ENCODE measurements at regions not wholly inside any gene's neighbourhood (a gene's known extent, or its start where the extent isn't known, plus 50 kb on each side); places are given as distances from the start of the nearest gene placed in this dataset.

DNA sequence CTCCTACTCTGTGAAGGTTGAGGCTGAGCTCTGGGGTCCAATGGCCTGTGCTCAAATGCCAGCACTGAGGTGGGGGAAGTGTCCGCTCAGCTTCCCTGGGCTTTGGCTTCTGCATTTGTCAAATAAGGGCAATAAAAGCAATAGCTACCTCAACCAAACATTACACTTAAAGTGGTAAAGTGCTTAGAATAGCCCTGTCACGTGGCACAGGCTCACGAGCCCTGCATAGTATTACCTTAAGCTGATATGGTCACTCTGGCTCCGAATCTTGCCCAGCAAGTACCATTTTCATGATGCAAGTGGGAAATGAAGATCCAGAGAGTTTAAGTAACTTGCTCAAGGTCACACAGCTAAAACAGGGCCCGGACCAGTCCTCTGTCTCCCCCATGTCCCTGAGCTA is 451.1 kb upstream of the ZMIZ1 start:
- Mint-ChIP-seq H3K9me3 (ENCODE audit: unreplicated experiment) (no peaks in the 10 kb centered on the region), H3K27ac (ENCODE audit: low read depth, unreplicated experiment) (no peak overlapping the region), H3K27me3 (ENCODE audit: insufficient read depth, unreplicated experiment) (peaks cover 72% of the 10 kb centered on the region), H3K4me1 (ENCODE audit: insufficient read depth, unreplicated experiment) (no peaks in the 10 kb centered on the region), H3K36me3 (ENCODE audit: insufficient read depth, unreplicated experiment) (peaks cover 2% of the 10 kb centered on the region), H3K4me3 (ENCODE audit: unreplicated experiment) (no peak overlapping the region)
- ChIA-PET POLR2A (no interaction called here), CTCF (interaction anchor here (0.5 to 1.6 kb wide), 6 partner anchors 8 to 579 kb away, joined by 3 read pairs; no protein-coding TSS in a partner anchor)
- BruUV-seq (replicated peaks): no TSS peak
- TF ChIP-seq, protein P1, sequence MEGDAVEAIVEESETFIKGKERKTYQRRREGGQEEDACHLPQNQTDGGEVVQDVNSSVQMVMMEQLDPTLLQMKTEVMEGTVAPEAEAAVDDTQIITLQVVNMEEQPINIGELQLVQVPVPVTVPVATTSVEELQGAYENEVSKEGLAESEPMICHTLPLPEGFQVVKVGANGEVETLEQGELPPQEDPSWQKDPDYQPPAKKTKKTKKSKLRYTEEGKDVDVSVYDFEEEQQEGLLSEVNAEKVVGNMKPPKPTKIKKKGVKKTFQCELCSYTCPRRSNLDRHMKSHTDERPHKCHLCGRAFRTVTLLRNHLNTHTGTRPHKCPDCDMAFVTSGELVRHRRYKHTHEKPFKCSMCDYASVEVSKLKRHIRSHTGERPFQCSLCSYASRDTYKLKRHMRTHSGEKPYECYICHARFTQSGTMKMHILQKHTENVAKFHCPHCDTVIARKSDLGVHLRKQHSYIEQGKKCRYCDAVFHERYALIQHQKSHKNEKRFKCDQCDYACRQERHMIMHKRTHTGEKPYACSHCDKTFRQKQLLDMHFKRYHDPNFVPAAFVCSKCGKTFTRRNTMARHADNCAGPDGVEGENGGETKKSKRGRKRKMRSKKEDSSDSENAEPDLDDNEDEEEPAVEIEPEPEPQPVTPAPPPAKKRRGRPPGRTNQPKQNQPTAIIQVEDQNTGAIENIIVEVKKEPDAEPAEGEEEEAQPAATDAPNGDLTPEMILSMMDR (IDR thresholded peaks at IDR 0.05; ENCODE audit: unreplicated experiment): no peak
- no peak for DNase-seq (ENCODE audit: unreplicated experiment)
- intact Hi-C loops (cut with micrococcal nuclease): no loop called here

DNA sequence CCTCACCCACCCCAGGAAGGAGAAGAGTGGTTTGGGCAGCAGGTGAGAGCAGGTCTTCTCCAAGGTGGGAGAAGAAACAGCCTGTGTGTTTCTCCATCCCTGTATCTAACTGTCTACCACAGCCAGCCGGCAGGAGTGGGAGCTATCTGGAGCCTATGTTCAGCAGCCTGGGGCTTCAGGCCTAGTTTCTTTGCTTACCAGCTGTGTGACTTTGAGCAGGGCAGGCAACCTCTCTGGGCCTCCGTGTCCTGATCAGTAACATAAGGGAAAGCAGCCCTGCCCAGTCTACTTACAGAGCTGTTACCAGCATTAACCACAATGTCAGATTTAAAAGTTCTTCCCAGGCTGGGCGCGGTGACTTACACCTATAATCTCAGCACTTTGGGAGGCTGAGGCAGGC is 450.7 kb upstream of the ZMIZ1 start:
- no peak overlapping the region for H3K27ac Mint-ChIP-seq (ENCODE audit: low read depth, unreplicated experiment)
- peaks cover 6% of the 10 kb centered on the region for H3K36me3 Mint-ChIP-seq (ENCODE audit: insufficient read depth, unreplicated experiment)
- ChIA-PET CTCF (interaction anchor here (0.8 kb wide), 1 partner anchor 23 kb away, joined by 3 read pairs; no protein-coding TSS in a partner anchor), POLR2A (no interaction called here)
- no TSS peak for BruUV-seq (replicated peaks)
- H3K9me3 Mint-ChIP-seq (ENCODE audit: unreplicated experiment): no peaks in the 10 kb centered on the region
- DNase-seq (ENCODE audit: unreplicated experiment): no peak
- peaks cover under 1% of the 10 kb centered on the region for H3K4me1 Mint-ChIP-seq (ENCODE audit: insufficient read depth, unreplicated experiment)
- peaks cover 72% of the 10 kb centered on the region for H3K27me3 Mint-ChIP-seq (ENCODE audit: insufficient read depth, unreplicated experiment)
- no peak overlapping the region for H3K4me3 Mint-ChIP-seq (ENCODE audit: unreplicated experiment)
- TF ChIP-seq, protein P1 (IDR thresholded peaks at IDR 0.05; ENCODE audit: unreplicated experiment): no peak
- intact Hi-C loops (cut with micrococcal nuclease): no loop called here

DNA sequence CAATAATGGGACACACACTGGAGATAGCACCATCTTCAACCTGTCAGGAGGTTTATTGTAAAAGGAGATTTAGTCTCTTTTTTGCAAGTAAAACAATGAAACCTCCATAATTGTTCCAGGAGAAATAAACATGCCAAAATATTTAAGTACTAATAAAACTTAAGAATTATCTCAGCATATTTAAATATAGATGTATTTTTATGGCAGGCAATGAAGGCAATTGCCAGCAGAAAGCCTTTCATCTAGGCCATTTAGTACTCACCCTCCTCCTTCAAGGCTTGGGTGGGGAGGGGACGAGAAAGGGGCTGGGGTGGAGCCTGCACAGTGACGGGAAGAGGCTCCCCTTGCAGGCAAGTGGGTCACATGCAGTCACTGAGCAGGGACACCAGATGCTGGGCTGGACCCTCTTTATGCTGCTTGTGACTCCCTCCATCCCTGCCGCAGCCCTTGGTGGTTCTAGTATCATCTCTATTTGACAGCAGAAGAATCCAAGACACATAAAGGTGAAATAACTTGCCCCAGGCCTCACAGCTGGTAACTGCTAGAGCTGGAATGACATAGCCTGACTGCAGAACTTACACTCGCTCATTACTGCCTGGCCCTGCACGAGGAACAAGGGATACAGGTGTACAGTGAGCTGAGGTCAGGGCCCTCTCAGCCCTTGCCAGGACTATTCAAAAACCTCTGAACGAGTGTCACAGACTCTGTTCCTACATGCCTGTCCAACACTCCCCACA is 449.5 kb upstream of the ZMIZ1 start:
- TF ChIP-seq, protein P1 (IDR thresholded peaks at IDR 0.05; ENCODE audit: unreplicated experiment): no peak
- H3K27me3 Mint-ChIP-seq (ENCODE audit: insufficient read depth, unreplicated experiment): peaks cover 72% of the 10 kb centered on the region
- peaks cover 12% of the 10 kb centered on the region for H3K36me3 Mint-ChIP-seq (ENCODE audit: insufficient read depth, unreplicated experiment)
- BruUV-seq (replicated peaks): no TSS peak
- CTCF ChIA-PET: no interaction called here
- peaks cover 11% of the 10 kb centered on the region for H3K4me1 Mint-ChIP-seq (ENCODE audit: insufficient read depth, unreplicated experiment)
- no peak overlapping the region for H3K4me3 Mint-ChIP-seq (ENCODE audit: unreplicated experiment)
- POLR2A ChIA-PET: no interaction called here
- H3K9me3 Mint-ChIP-seq (ENCODE audit: unreplicated experiment): no peaks in the 10 kb centered on the region
- intact Hi-C loops (cut with micrococcal nuclease): no loop called here
- no peak for DNase-seq (ENCODE audit: unreplicated experiment)
- no peak overlapping the region for H3K27ac Mint-ChIP-seq (ENCODE audit: low read depth, unreplicated experiment)

DNA sequence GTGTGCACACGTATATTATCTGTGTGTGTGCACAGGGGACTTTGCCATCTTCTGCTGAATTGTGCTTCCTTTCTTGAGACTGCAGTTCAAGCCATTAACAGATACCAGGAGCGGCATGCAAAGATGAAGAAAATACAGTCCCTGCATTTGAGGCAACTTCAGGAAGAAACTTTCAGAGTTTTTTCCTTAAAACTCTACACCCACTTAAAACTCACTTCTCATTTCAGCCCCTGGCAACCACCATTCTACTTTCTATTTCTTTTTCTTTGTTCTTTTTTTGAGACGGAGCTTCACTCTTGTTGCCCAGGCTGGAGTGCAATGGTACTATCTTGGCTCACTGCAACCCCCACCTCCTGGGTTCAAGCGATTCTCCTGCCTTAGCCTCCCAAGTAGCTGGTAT is 448.9 kb upstream of the ZMIZ1 start:
- Mint-ChIP-seq H3K4me3 (ENCODE audit: unreplicated experiment) (no peak overlapping the region), H3K9me3 (ENCODE audit: unreplicated experiment) (no peaks in the 10 kb centered on the region), H3K27ac (ENCODE audit: low read depth, unreplicated experiment) (no peak overlapping the region), H3K27me3 (ENCODE audit: insufficient read depth, unreplicated experiment) (peaks cover 72% of the 10 kb centered on the region), H3K4me1 (ENCODE audit: insufficient read depth, unreplicated experiment) (peaks cover 11% of the 10 kb centered on the region), H3K36me3 (ENCODE audit: insufficient read depth, unreplicated experiment) (peaks cover 12% of the 10 kb centered on the region)
- intact Hi-C loops (cut with micrococcal nuclease): no loop called here
- no TSS peak for BruUV-seq (replicated peaks)
- no peak for DNase-seq (ENCODE audit: unreplicated experiment)
- CTCF ChIA-PET: interaction anchor here (0.6 kb wide), 1 partner anchor 207 kb away, joined by 5 read pairs; no protein-coding TSS in a partner anchor
- POLR2A ChIA-PET: no interaction called here
- TF ChIP-seq, protein P1 (IDR thresholded peaks at IDR 0.05; ENCODE audit: unreplicated experiment): no peak

All from MCF 10A (cell line).